ENCODE measurements at regions not wholly inside any gene's neighbourhood (a gene's known extent, or its start where the extent isn't known, plus 50 kb on each side); places are given as distances from the start of the nearest gene placed in this dataset.

GRCh38 chrX:80216086-80216485 is 201.5 kb downstream of the TBX22 start:
- Mint-ChIP-seq H3K27me3 (ENCODE audit: insufficient read depth) (no peaks in the 10 kb centered on the region), H3K4me1 (ENCODE audit: low read depth) (no peaks in the 10 kb centered on the region), H3K4me3 (no peak overlapping the region), H3K9me3 (peaks cover 23% of the 10 kb centered on the region), H3K36me3 (ENCODE audit: low read depth) (no peaks in the 10 kb centered on the region), H3K27ac (no peak overlapping the region)
- TF ChIP-seq, protein P1, sequence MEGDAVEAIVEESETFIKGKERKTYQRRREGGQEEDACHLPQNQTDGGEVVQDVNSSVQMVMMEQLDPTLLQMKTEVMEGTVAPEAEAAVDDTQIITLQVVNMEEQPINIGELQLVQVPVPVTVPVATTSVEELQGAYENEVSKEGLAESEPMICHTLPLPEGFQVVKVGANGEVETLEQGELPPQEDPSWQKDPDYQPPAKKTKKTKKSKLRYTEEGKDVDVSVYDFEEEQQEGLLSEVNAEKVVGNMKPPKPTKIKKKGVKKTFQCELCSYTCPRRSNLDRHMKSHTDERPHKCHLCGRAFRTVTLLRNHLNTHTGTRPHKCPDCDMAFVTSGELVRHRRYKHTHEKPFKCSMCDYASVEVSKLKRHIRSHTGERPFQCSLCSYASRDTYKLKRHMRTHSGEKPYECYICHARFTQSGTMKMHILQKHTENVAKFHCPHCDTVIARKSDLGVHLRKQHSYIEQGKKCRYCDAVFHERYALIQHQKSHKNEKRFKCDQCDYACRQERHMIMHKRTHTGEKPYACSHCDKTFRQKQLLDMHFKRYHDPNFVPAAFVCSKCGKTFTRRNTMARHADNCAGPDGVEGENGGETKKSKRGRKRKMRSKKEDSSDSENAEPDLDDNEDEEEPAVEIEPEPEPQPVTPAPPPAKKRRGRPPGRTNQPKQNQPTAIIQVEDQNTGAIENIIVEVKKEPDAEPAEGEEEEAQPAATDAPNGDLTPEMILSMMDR (IDR thresholded peaks at IDR 0.05) = no peak
- peak; percentile 1 for DNase-seq

- DNase-seq = no peak
- TF ChIP-seq, protein P1 (IDR thresholded peaks at IDR 0.05) = no peak
- Mint-ChIP-seq H3K36me3 (ENCODE audit: low read depth) (no peaks in the 10 kb centered on the region), H3K9me3 (peaks cover 19% of the 10 kb centered on the region), H3K27ac (no peak overlapping the region), H3K4me3 (no peak overlapping the region), H3K4me1 (ENCODE audit: low read depth) (no peaks in the 10 kb centered on the region), H3K27me3 (ENCODE audit: insufficient read depth) (no peaks in the 10 kb centered on the region; the same call in 1 of the 2 replicates)
Observed at GRCh38 chrX:80223982-80224579, 196.2 kb upstream of the TENT5D start.

- no peaks in the 10 kb centered on the region for H3K36me3 Mint-ChIP-seq (ENCODE audit: low read depth)
- no peaks in the 10 kb centered on the region for H3K4me1 Mint-ChIP-seq (ENCODE audit: low read depth)
- no peak overlapping the region for H3K4me3 Mint-ChIP-seq
- DNase-seq = no peak
- no peak overlapping the region for H3K27ac Mint-ChIP-seq
- TF ChIP-seq, protein P1 (IDR thresholded peaks at IDR 0.05) = no peak
- no peaks in the 10 kb centered on the region; the same call in 1 of the 2 replicates for H3K27me3 Mint-ChIP-seq (ENCODE audit: insufficient read depth)
- H3K9me3 Mint-ChIP-seq = peaks cover 10% of the 10 kb centered on the region; the same call in 1 of the 2 replicates
Observed at GRCh38 chrX:80229626-80230025, 190.6 kb upstream of the TENT5D start.

- no peak overlapping the region for H3K4me3 Mint-ChIP-seq
- H3K36me3 Mint-ChIP-seq (ENCODE audit: low read depth) = no peaks in the 10 kb centered on the region
- H3K4me1 Mint-ChIP-seq (ENCODE audit: low read depth) = no peaks in the 10 kb centered on the region
- TF ChIP-seq, protein P1 (IDR thresholded peaks at IDR 0.05) = no peak
- DNase-seq = no peak
- no peaks in the 10 kb centered on the region for H3K27me3 Mint-ChIP-seq (ENCODE audit: insufficient read depth)
- H3K9me3 Mint-ChIP-seq = no peaks in the 10 kb centered on the region; the same call in 1 of the 2 replicates
- no peak overlapping the region for H3K27ac Mint-ChIP-seq
Observed at GRCh38 chrX:80237072-80237471, 183.2 kb upstream of the TENT5D start.

- H3K27ac Mint-ChIP-seq = no peak overlapping the region
- no peaks in the 10 kb centered on the region for H3K4me1 Mint-ChIP-seq (ENCODE audit: low read depth)
- H3K27me3 Mint-ChIP-seq (ENCODE audit: insufficient read depth) = no peaks in the 10 kb centered on the region
- no peak for DNase-seq
- TF ChIP-seq, protein P1 (IDR thresholded peaks at IDR 0.05) = no peak
- H3K9me3 Mint-ChIP-seq = peaks cover 9% of the 10 kb centered on the region; the same call in 1 of the 2 replicates
- no peak overlapping the region for H3K4me3 Mint-ChIP-seq
- no peaks in the 10 kb centered on the region for H3K36me3 Mint-ChIP-seq (ENCODE audit: low read depth)
Observed at GRCh38 chrX:80246271-80246670, 174.0 kb upstream of the TENT5D start.

Data from HFFc6 (cell line).